Small intestine (tissue), 7 donors: ENCODE measurements at regions not wholly inside any gene's neighbourhood (a gene's known extent, or its start where the extent isn't known, plus 50 kb on each side); places are given as distances from the start of the nearest gene placed in this dataset.

Source experiments
- DNase-seq, 2 donors: peaks; one replicate each; pipeline versions ENCODE4 v3.0.0 to v3.0.0-alpha.2; 2013
- FAIRE-seq: peaks from 2 replicates; lab custom pipeline; 2012; peaks lifted over from hg19 to GRCh38; lab: Jason Lieb, UNC
- H3K27ac ChIP-seq, 3 donors: one replicate each; pipeline ENCODE4 v1.5.1; 2013; ENCODE audit warnings: low read length in 2 of 3, mild to moderate bottlenecking in 2 of 3, control low read depth in 1 of 3, inconsistent platforms in 1 of 3, low read depth in 1 of 3, moderate library complexity in 1 of 3
- H3K27me3 ChIP-seq, 3 donors: one replicate each; pipeline ENCODE4 v1.6.1; 2013; ENCODE audit warnings: low read length in 3 of 3, inconsistent platforms in 1 of 3; ENCODE audit not compliant: control insufficient read depth in 3 of 3, insufficient read depth in 3 of 3
- H3K36me3 ChIP-seq, 3 donors: one replicate each; pipeline ENCODE4 v1.6.1; 2013; ENCODE audit warnings: low read length in 3 of 3, inconsistent platforms in 1 of 3, low read depth in 1 of 3, mild to moderate bottlenecking in 1 of 3, moderate library complexity in 1 of 3; ENCODE audit not compliant: control insufficient read depth in 3 of 3, insufficient read depth in 2 of 3
- H3K4me1 ChIP-seq, 3 donors: one replicate each; pipeline ENCODE4 v1.6.1; 2013; ENCODE audit warnings: low read length in 2 of 3, inconsistent platforms in 1 of 3, low read depth in 1 of 3, mild to moderate bottlenecking in 1 of 3, moderate library complexity in 1 of 3; ENCODE audit not compliant: control insufficient read depth in 3 of 3, insufficient read depth in 2 of 3
- H3K4me3 ChIP-seq, 3 donors: one replicate each; pipeline ENCODE4 v1.5.1; 2013; ENCODE audit warnings: low read length in 3 of 3, control low read depth in 1 of 3, inconsistent platforms in 1 of 3, low read depth in 1 of 3, mild to moderate bottlenecking in 1 of 3, moderate library complexity in 1 of 3
- H3K9me3 ChIP-seq, 2 donors: one replicate each; pipeline ENCODE4 v1.6.1; 2013; ENCODE audit warnings: low read depth in 1 of 2, low read length in 1 of 2; ENCODE audit not compliant: control insufficient read depth in 2 of 2, insufficient read depth in 1 of 2
- WGBS, 3 donors: extraction: QIAGEN DNeasy Blood & Tissue Kit; methylation state at CpG; one replicate each; pipeline ENCODE4 v1.1.7; 2013; 5-methylcytosine and 5-hydroxymethylcytosine counted together
- donor health status: healthy with polysubstance abuse.
- donor health status: control.
- donor health status: control.
- donor health status: Bipolar disorder and iron deficiency.
- donor health status: healthy.

- Histone ChIP-seq H3K4me3 (no peak overlapping the region), H3K27ac (no peak overlapping the region), H3K27me3 (no peaks in the 10 kb centered on the region), H3K4me1 (peaks cover 0 to 12% (median 2%) of the 10 kb centered on the region in 3 donors), H3K36me3 (no peaks in the 10 kb centered on the region), H3K9me3 (no peaks in the 10 kb centered on the region)
- DNase-seq (no peak), FAIRE-seq (no peak)
- 96 to 100% (median 97%) methylated on average over 3 of the region's 3 CpGs for WGBS, 3 donors
These were observed 336.6 kb downstream of the FGFR2 start for GRCh38 chr10:121261665-121262064.

GRCh38 chr10:121262774-121263430, 335.3 kb downstream of the FGFR2 start:
- DNase-seq = peak; percentile 42 to 47
- H3K27ac ChIP-seq = peak overlapping the region in 2 of 3 donors; percentile 7 to 28
- H3K36me3 ChIP-seq = no peaks in the 10 kb centered on the region
- no peaks in the 10 kb centered on the region for H3K9me3 ChIP-seq
- 49 to 57% (median 53%) methylated on average over 10 of the region's 10 CpGs for WGBS, 3 donors
- FAIRE-seq = no peak
- H3K27me3 ChIP-seq = no peaks in the 10 kb centered on the region
- peaks cover 0 to 18% (median 2%) of the 10 kb centered on the region in 3 donors for H3K4me1 ChIP-seq
- H3K4me3 ChIP-seq = no peak overlapping the region

GRCh38 chr10:121263431-121263783, 334.8 kb downstream of the FGFR2 start:
- no peaks in the 10 kb centered on the region for H3K36me3 ChIP-seq
- FAIRE-seq (no peak), DNase-seq (peak in 1 of 2 donors; percentile 18)
- 52 to 73% (median 59%) methylated on average over 6 of the region's 6 CpGs for WGBS, 3 donors
- no peaks in the 10 kb centered on the region for H3K9me3 ChIP-seq
- H3K4me3 ChIP-seq = no peak overlapping the region
- H3K27ac ChIP-seq = peak overlapping the region in 1 of 3 donors; percentile 7
- peaks cover 0 to 18% (median 2%) of the 10 kb centered on the region in 3 donors for H3K4me1 ChIP-seq
- H3K27me3 ChIP-seq = no peaks in the 10 kb centered on the region

- no peaks in the 10 kb centered on the region for H3K27me3 ChIP-seq
- WGBS, 3 donors = 51 to 68% (median 66%) methylated on average over 6 of the region's 6 CpGs
- no peaks in the 10 kb centered on the region for H3K9me3 ChIP-seq
- DNase-seq (no peak), FAIRE-seq (no peak)
- peaks cover 0 to 18% (median 2%) of the 10 kb centered on the region in 3 donors for H3K4me1 ChIP-seq
- no peaks in the 10 kb centered on the region for H3K36me3 ChIP-seq
- H3K4me3 ChIP-seq = no peak overlapping the region
- no peak overlapping the region for H3K27ac ChIP-seq
These were observed 332.7 kb downstream of the FGFR2 start for GRCh38 chr10:121265360-121266123.

- H3K36me3 ChIP-seq = no peaks in the 10 kb centered on the region
- no peak overlapping the region for H3K4me3 ChIP-seq
- 70 to 75% (median 73%) methylated on average over 5 of the region's 5 CpGs for WGBS, 3 donors
- H3K27me3 ChIP-seq = no peaks in the 10 kb centered on the region
- no peak for FAIRE-seq
- no peak for DNase-seq
- H3K4me1 ChIP-seq = peaks cover 0 to 18% (median 2%) of the 10 kb centered on the region in 3 donors
- no peak overlapping the region for H3K27ac ChIP-seq
- H3K9me3 ChIP-seq = no peaks in the 10 kb centered on the region
These were observed 331.9 kb downstream of the FGFR2 start for GRCh38 chr10:121266370-121266769.

GRCh38 chr10:121267236-121268003, 330.8 kb downstream of the FGFR2 start:
- H3K27ac ChIP-seq = no peak overlapping the region
- H3K9me3 ChIP-seq = no peaks in the 10 kb centered on the region
- DNase-seq (no peak), FAIRE-seq (no peak)
- no peak overlapping the region for H3K4me3 ChIP-seq
- peaks cover 0 to 16% (median 2%) of the 10 kb centered on the region in 3 donors for H3K4me1 ChIP-seq
- H3K36me3 ChIP-seq = no peaks in the 10 kb centered on the region
- H3K27me3 ChIP-seq = no peaks in the 10 kb centered on the region
- WGBS, 3 donors = 82 to 90% (median 88%) methylated on average over 11 of the region's 11 CpGs

GRCh38 chr10:121268363-121268762, 329.9 kb downstream of the FGFR2 start:
- H3K4me1 ChIP-seq = peaks cover 0 to 8% (median 0%) of the 10 kb centered on the region in 3 donors
- H3K36me3 ChIP-seq = no peaks in the 10 kb centered on the region
- FAIRE-seq (no peak), DNase-seq (peak; percentile 38 to 48)
- no peaks in the 10 kb centered on the region for H3K9me3 ChIP-seq
- no peaks in the 10 kb centered on the region for H3K27me3 ChIP-seq
- 59 to 67% (median 62%) methylated on average over 5 of the region's 5 CpGs for WGBS, 3 donors
- H3K4me3 ChIP-seq = no peak overlapping the region
- no peak overlapping the region for H3K27ac ChIP-seq

GRCh38 chr10:121268863-121269432, 329.3 kb downstream of the FGFR2 start:
- H3K36me3 ChIP-seq = no peaks in the 10 kb centered on the region
- H3K27ac ChIP-seq = no peak overlapping the region
- no peak for DNase-seq
- no peaks in the 10 kb centered on the region for H3K9me3 ChIP-seq
- H3K27me3 ChIP-seq = no peaks in the 10 kb centered on the region
- H3K4me1 ChIP-seq = peaks cover 0 to 6% (median 0%) of the 10 kb centered on the region in 3 donors
- no peak overlapping the region for H3K4me3 ChIP-seq
- 70 to 76% (median 71%) methylated on average over 4 of the region's 4 CpGs for WGBS, 3 donors
- FAIRE-seq = no peak
